Neural cell (in vitro differentiated cells): ENCODE measurements at regions not wholly inside any gene's neighbourhood (a gene's known extent, or its start where the extent isn't known, plus 50 kb on each side); places are given as distances from the start of the nearest gene placed in this dataset.

ENCODE experiments used
- H2AFZ ChIP-seq: fragments of 200-600, 300-800 bp; sonication (generic), shearing (Covaris generic); 2 replicates; pipeline ENCODE4 v1.6.0; 2014; ENCODE audit warnings: low read depth, mild to moderate bottlenecking, antibody characterized with exemption, low read length, moderate library complexity
- H3F3A ChIP-seq: fragments of 200-600 bp; shearing (Covaris generic); 2 replicates; pipeline ENCODE4 v1.6.1; 2016; ENCODE audit warnings: mild to moderate bottlenecking, moderate library complexity, mixed read lengths, antibody characterized with exemption, low read length; ENCODE audit not compliant: insufficient read depth, poor library complexity, severe bottlenecking
- H3K27ac ChIP-seq: fragments of 200-600, 300-800 bp; sonication (generic), shearing (Covaris generic); 2 replicates; pipeline ENCODE4 v1.5.1; 2014; ENCODE audit warnings: mild to moderate bottlenecking, low read length, moderate library complexity
- H3K27me3 ChIP-seq: fragments of 300-800, 200-600 bp; sonication (generic), shearing (Covaris generic); 2 replicates; pipeline ENCODE4 v1.6.0; 2014; ENCODE audit warnings: mild to moderate bottlenecking, low read depth, low read length, moderate library complexity; ENCODE audit not compliant: insufficient read depth
- H3K36me3 ChIP-seq: fragments of 300-800, 200-600 bp; sonication (generic), shearing (Covaris generic); 2 replicates; pipeline ENCODE4 v1.5.1; 2014; ENCODE audit warnings: mild to moderate bottlenecking, antibody characterized with exemption, low read length, moderate library complexity; ENCODE audit not compliant: insufficient read depth
- H3K4me2 ChIP-seq: fragments of 300-800, 200-600 bp; sonication (generic), shearing (Covaris generic); 2 replicates; pipeline ENCODE4 v1.6.0; 2014; ENCODE audit warnings: mild to moderate bottlenecking, low read length
- H3K4me3 ChIP-seq: fragments of 300-800, 200-600 bp; sonication (generic), shearing (Covaris generic); 2 replicates; pipeline ENCODE4 v1.5.1; 2014; ENCODE audit warnings: mild to moderate bottlenecking, low read length, moderate library complexity
- H3K79me2 ChIP-seq: fragments of 200-600 bp; shearing (Covaris generic); replicated peaks from 2 replicates; pipeline ENCODE4 v1.6.0; 2014; ENCODE audit warnings: mild to moderate bottlenecking, low read length, moderate library complexity; ENCODE audit not compliant: insufficient read depth
- H3K9ac ChIP-seq: fragments of 300-800, 200-600 bp; sonication (generic), shearing (Covaris generic); 2 replicates; pipeline ENCODE4 v1.6.1; 2016; ENCODE audit warnings: mild to moderate bottlenecking, low read length, mixed read lengths
- H3K9me2 ChIP-seq: fragments of 200-600 bp; shearing (Covaris generic); 2 replicates; pipeline ENCODE4 v1.6.1; 2016; ENCODE audit warnings: mild to moderate bottlenecking, low read length, mixed read lengths; ENCODE audit not compliant: insufficient read depth
- H3K9me3 ChIP-seq: fragments of 200-600, 300-800 bp; sonication (generic), shearing (Covaris generic); 2 replicates; pipeline ENCODE4 v1.6.1; 2016; ENCODE audit warnings: mild to moderate bottlenecking, mixed run types, low read length, moderate library complexity, mixed read lengths
- H4K20me1 ChIP-seq: fragments of 200-600 bp; shearing (Covaris generic); 2 replicates; pipeline ENCODE4 v1.6.1; 2016; ENCODE audit warnings: mild to moderate bottlenecking, mixed run types; ENCODE audit not compliant: insufficient read depth
- EP300 ChIP-seq: fragments of 450-650 bp; conservative IDR thresholded peaks from 2 replicates; pipeline ENCODE4 v1.6.1; 2014; ENCODE audit warnings: antibody characterized with exemption, mild to moderate bottlenecking, moderate library complexity; ENCODE audit not compliant: poor library complexity, severe bottlenecking
- EZH2 ChIP-seq: fragments of 200-600, 300-800 bp; shearing (Covaris generic), sonication (generic); IDR thresholded peaks from 2 replicates; pipeline ENCODE4 v1.6.1; 2014; ENCODE audit warnings: antibody characterized with exemption, low read length, borderline replicate concordance, mild to moderate bottlenecking; ENCODE audit not compliant: insufficient read depth, poor library complexity, severe bottlenecking
- MXI1 ChIP-seq: fragments of 450-650 bp; conservative IDR thresholded peaks from 2 replicates; pipeline ENCODE4 v1.6.1; 2014; ENCODE audit warnings: antibody characterized with exemption, mild to moderate bottlenecking; ENCODE audit not compliant: poor library complexity, severe bottlenecking
- POLR2AphosphoS5 ChIP-seq: IDR thresholded peaks from 2 replicates; pipeline ENCODE4 v1.6.1; 2012
- RAD21 ChIP-seq: fragments of 450-650 bp; conservative IDR thresholded peaks from 2 replicates; pipeline ENCODE4 v1.6.1; 2014; ENCODE audit warnings: antibody characterized with exemption, mild to moderate bottlenecking, moderate library complexity
- SMC3 ChIP-seq: fragments of 450-650 bp; conservative IDR thresholded peaks from 2 replicates; pipeline ENCODE4 v1.6.1; 2014; ENCODE audit warnings: antibody characterized with exemption, mild to moderate bottlenecking, moderate library complexity; ENCODE audit not compliant: poor library complexity
- TAF1 ChIP-seq: IDR thresholded peaks from 2 replicates; pipeline ENCODE4 v1.6.1; 2012; ENCODE audit warnings: low read depth
- TF ChIP-seq, protein P1 (sequence below): fragments of 450-650 bp; IDR thresholded peaks from 2 replicates; pipeline ENCODE4 v1.5.1; 2014; ENCODE audit warnings: antibody characterized with exemption, mild to moderate bottlenecking, moderate library complexity; ENCODE audit not compliant: poor library complexity, severe bottlenecking
- TF ChIP-seq, protein P2 (sequence below): IDR thresholded peaks from 2 replicates; pipeline ENCODE4 v1.6.1; 2012; ENCODE audit warnings: borderline replicate concordance

DNA sequence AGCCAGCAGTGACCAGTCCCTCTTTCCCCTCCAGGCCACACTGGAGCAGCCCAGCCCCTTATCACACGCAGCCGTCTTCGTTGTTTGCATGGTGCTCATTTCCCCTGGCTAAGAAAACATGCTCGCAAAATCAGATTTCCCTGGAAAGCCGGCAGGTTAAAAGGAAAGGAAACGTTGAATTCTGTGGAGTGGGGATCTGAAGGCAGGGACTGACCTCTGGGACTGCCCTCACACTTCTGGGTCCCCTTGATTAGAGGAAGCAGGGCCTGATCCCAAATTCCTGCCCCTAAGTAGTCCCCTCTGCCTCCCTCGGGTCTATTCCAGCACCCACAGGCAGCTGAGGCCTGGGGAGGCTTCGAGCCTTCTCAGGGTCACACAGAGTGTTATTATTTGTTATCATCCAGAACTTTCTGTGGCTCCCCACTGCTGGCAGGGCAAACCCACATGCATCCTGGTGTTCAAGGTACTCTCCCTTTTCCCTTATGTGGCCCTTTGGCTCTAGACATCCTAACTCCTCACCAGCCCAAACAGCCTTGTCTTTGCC, 125.2 kb upstream of the ZBTB40 start:
- no peaks in the 10 kb centered on the region for H3K27me3 ChIP-seq

DNA sequence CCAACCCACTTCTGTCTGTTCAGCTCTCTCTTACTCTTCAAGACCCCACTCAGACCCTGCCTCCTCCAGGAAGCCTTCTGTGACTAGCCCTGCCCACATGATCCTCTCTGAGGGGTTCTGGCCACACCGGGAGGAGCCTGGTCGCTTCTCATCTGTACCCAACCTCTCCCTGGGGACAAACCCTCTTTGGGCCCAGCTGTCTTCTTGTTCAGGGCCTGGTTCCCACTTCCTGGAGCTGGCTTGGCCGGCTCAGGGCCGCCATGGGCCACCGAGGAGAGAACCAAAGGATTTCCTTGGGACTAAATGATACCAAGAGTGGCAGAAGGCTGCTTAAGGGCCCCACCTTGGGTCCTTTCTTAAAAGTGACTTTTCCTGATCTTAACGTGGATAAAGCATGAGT, 124.7 kb upstream of the ZBTB40 start:
- Histone ChIP-seq H4K20me1 (no peaks in the 10 kb centered on the region), H3K27me3 (no peaks in the 10 kb centered on the region), H3K9me2 (no peaks in the 10 kb centered on the region), H3K4me3 (no peak overlapping the region), H2AFZ (no peak overlapping the region), H3K79me2 (no peaks in the 10 kb centered on the region), H3K36me3 (no peaks in the 10 kb centered on the region), H3K9me3 (no peaks in the 10 kb centered on the region), H3K4me2 (no peak overlapping the region), H3F3A (no peaks in the 10 kb centered on the region), H3K9ac (no peak overlapping the region), H3K27ac (no peak overlapping the region)
- TF ChIP-seq, protein P1, sequence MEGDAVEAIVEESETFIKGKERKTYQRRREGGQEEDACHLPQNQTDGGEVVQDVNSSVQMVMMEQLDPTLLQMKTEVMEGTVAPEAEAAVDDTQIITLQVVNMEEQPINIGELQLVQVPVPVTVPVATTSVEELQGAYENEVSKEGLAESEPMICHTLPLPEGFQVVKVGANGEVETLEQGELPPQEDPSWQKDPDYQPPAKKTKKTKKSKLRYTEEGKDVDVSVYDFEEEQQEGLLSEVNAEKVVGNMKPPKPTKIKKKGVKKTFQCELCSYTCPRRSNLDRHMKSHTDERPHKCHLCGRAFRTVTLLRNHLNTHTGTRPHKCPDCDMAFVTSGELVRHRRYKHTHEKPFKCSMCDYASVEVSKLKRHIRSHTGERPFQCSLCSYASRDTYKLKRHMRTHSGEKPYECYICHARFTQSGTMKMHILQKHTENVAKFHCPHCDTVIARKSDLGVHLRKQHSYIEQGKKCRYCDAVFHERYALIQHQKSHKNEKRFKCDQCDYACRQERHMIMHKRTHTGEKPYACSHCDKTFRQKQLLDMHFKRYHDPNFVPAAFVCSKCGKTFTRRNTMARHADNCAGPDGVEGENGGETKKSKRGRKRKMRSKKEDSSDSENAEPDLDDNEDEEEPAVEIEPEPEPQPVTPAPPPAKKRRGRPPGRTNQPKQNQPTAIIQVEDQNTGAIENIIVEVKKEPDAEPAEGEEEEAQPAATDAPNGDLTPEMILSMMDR = no peak
- TF ChIP-seq, protein P2, sequence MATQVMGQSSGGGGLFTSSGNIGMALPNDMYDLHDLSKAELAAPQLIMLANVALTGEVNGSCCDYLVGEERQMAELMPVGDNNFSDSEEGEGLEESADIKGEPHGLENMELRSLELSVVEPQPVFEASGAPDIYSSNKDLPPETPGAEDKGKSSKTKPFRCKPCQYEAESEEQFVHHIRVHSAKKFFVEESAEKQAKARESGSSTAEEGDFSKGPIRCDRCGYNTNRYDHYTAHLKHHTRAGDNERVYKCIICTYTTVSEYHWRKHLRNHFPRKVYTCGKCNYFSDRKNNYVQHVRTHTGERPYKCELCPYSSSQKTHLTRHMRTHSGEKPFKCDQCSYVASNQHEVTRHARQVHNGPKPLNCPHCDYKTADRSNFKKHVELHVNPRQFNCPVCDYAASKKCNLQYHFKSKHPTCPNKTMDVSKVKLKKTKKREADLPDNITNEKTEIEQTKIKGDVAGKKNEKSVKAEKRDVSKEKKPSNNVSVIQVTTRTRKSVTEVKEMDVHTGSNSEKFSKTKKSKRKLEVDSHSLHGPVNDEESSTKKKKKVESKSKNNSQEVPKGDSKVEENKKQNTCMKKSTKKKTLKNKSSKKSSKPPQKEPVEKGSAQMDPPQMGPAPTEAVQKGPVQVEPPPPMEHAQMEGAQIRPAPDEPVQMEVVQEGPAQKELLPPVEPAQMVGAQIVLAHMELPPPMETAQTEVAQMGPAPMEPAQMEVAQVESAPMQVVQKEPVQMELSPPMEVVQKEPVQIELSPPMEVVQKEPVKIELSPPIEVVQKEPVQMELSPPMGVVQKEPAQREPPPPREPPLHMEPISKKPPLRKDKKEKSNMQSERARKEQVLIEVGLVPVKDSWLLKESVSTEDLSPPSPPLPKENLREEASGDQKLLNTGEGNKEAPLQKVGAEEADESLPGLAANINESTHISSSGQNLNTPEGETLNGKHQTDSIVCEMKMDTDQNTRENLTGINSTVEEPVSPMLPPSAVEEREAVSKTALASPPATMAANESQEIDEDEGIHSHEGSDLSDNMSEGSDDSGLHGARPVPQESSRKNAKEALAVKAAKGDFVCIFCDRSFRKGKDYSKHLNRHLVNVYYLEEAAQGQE = no peak
- no peak for TF ChIP-seq MXI1
- no peak for TF ChIP-seq SMC3
- TF ChIP-seq TAF1 = no peak
- no peak for TF ChIP-seq EZH2
- TF ChIP-seq POLR2AphosphoS5 = no peak
- no peak for TF ChIP-seq EP300
- no peak for TF ChIP-seq RAD21

More for the DNA sequence above, 125.2 kb upstream of the ZBTB40 start:
- Histone ChIP-seq H3K9ac (no peak overlapping the region), H3K9me2 (no peaks in the 10 kb centered on the region), H3K79me2 (no peaks in the 10 kb centered on the region), H3K27ac (no peak overlapping the region), H4K20me1 (no peaks in the 10 kb centered on the region), H3F3A (no peaks in the 10 kb centered on the region), H3K9me3 (no peaks in the 10 kb centered on the region), H3K4me2 (no peak overlapping the region), H3K36me3 (no peaks in the 10 kb centered on the region), H2AFZ (no peak overlapping the region), H3K4me3 (no peak overlapping the region)
- TF ChIP-seq RAD21 (no peak), POLR2AphosphoS5 (no peak), SMC3 (no peak), TAF1 (no peak), EZH2 (no peak), EP300 (no peak), MXI1 (no peak)
- TF ChIP-seq, protein P1 = no peak
- TF ChIP-seq, protein P2 = no peak
